GM18511 (cell line): ENCODE measurements at regions not wholly inside any gene's neighbourhood (a gene's known extent, or its start where the extent isn't known, plus 50 kb on each side); places are given as distances from the start of the nearest gene placed in this dataset.
"Not testable (repeated sequence)": the region's sequence is repeated elsewhere in the genome, so short reads cannot be mapped to it uniquely, and the experiment has no call there.

Experiments used
- ATAC-seq: cut with Tn5 transposase; IDR thresholded peaks from one replicate; pipeline ENCODE4 v1.9.1; 2021; ENCODE audit warnings: mild to moderate bottlenecking, moderate library complexity; ENCODE audit not compliant: unreplicated experiment

DNA sequence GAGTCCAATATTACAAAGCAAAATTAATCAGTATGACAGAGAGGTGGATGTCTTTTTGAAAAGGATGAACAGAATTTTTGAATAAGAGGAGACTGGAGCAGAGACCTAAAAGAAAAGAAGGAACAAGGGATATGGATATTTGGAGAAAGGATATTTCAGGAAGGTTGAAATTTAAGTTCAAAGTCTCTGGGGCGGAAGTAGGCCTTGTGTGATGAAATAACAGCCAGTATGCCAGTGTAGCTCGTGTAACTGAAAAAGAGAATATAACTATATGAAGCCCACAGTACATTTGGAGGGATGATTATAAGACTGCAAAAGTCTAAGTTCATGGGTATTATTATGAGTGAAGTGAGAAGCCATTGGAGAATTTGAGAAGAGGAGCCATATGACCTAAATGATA is 766.7 kb downstream of the GBE1 start:
- ATAC-seq = no peak

DNA sequence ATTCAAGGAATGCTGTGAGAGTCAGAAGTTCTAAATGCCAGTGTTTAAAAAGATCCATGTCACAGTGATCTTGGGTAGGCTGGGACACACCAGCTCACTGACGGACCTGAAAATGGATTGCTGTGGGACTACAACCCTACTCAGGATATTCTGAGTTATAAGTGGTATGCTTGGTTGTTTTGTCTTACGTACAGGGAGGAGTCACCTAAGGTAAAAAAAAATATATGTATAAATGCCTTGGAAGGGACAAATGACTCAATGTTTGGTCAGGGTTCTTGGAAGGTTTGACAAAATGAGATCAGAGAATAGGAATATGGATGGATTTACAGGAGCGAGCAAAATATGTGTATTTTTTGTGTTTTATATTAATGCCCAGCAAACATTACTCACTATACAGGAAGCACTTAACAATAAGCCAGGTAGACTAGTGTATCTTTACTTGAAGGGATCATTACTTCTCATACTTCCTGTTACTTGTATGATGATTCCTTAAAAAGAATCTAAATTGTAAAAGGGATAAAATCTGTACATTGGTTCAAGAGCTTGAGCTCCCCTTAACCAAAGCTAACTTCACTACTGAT is 767.3 kb downstream of the GBE1 start:
- no peak for ATAC-seq

DNA sequence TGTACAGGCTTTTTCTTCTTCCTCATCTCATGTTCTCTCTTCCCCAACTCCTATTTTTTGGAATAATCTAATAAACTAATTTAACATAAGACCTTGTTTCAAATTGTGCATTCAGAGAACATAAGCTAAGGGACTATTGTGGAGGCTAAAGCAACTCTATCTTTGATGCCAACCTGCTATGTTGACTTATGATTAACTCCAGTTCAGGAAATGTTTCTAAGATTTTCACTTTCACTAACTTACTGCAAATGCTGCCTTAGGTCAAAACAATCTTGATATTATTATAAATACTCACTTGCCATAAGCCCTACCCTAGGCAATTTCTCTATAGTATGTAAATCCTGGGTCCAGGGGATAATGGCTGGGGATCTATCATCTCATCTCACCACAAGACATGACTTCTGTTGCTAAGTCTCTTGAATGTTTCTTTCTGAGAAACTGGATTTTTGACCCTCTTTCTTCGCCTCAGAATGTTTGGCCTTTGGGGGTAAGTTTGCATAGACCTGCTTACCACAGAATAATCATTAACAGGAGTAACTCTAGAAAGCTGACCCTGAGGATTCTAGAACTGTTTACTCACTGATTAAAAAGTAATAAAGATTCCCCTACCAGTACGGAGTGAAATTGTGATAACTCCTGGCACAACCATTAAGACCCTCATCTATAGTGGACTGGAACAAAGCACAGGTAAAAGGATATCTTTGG is 768.1 kb downstream of the GBE1 start:
- ATAC-seq = peak; percentile 78

DNA sequence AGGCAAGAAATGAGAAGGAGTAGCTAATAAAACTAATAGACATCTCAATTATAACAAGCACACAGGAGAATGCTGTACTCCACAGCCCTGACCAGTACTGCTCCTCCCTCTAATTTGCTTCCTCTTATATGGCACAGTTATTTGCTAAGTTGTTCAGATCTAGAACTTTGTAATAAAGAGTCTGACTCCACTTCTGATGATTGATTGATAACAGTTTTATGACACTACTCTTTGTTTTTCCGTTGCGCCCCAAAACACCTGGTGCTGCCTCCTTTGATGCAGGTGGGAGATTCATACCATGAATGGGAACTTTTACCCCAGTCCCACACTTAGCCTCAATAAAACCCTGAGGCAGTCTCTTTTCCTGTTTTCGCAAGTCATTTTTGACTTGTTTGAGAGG is 777.7 kb downstream of the GBE1 start:
- ATAC-seq = no peak

DNA sequence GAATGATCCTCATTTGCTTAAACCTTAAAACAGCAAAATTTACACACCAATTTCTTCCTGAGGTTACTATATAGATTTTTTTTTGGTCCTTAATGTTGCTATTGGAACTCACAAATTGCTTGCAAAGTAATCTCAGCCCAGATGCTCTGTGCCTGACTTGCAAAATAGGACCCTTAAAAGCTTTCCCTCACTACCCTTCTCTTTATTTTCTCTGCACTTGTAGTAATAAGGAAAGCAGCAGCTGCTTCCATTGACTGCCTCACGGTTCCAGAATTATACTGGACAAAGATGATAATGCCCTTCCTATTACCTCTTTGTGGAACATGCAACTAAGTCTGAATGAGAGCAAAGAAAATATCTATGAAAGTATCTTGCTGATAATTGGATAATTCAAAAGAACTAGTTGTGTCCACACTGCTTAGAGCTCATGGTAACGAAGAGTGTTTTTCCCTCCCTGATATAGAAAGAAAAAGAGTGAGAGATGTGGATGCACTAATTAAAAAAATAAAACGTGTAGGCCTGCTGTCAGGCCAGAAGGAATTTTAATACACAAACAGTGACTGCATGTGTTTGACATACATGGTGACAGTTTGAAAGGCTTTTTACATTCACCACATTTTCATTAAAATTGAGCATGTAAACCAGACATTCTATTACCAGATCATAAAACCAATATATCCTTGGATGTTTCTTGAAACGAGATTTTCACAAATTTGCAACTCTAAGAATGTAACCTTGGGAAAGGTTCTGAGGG is 783.1 kb downstream of the GBE1 start:
- ATAC-seq = no peak

DNA sequence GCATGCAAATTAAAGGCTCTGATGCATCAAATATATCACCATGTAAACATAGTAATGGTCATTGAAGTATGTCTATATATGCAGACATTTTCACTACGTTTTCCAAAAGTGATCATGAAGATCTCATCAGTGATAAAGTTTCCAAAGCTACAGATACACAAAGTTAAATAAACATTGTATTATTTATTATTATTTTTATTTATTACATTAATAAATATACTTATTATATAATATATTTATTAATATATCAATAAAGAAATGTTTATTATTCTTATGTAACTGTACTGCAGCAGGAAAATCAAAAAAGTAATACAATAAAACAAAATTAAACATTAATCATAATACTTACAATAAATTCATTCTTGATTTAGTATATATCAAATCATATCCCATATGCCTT is 791.2 kb downstream of the GBE1 start:
- ATAC-seq = no peak

DNA sequence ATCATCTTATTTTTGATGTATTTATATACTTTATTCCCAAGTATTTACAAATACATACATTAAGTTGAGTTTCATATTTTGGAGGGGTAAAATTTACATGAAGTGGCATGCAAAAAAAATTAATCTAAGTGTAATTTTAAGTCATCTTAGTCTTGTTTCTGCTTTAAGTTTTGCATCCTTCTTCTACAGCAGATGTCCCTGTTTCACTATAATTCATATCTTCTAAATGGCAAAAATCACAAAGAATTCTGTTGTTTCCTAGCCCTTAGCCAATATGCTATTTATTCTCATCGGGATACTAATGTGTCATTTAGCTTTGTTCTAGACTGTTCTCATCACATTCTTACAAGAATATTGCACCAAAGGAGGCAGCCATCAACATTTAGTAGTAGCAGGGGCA is 831.9 kb downstream of the GBE1 start:
- ATAC-seq = no peak

DNA sequence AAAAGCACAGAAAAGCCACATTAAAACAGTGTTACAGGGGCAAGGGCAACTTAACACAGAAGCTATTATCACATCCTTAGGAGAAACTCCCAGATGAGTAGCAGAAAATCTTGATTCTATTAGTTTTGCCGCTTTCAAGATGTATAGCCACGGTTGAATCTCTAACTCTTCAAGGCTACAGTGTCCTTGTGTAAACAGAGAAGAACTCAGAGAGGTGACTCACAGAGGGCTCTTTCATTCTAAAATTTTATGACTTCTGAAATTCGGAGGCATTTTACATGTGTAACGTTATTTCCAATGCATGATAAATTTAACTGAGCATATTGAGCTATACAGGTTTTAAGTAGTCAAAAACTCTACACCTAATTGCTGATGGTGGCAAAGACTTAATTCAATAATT is 846.6 kb downstream of the GBE1 start:
- no peak for ATAC-seq

DNA sequence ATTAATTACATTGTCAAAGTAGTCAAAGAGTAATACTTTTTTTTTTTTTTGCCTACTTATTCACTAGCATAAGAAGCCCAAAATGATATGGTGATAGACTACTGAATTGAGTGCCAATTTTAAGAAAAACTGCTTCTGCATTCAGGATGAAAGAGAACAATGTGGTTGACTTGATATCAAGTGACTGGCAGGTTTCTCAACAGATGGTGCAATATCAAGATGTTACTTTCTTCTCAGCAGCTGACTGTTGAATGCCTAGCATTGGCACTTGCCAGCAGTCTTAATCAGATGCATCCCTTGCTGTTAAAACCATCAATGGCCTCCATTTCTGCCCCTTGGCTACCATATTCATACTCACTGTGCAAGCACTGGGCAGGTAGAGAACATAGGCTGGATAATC is 863.2 kb downstream of the GBE1 start:
- no peak for ATAC-seq

DNA sequence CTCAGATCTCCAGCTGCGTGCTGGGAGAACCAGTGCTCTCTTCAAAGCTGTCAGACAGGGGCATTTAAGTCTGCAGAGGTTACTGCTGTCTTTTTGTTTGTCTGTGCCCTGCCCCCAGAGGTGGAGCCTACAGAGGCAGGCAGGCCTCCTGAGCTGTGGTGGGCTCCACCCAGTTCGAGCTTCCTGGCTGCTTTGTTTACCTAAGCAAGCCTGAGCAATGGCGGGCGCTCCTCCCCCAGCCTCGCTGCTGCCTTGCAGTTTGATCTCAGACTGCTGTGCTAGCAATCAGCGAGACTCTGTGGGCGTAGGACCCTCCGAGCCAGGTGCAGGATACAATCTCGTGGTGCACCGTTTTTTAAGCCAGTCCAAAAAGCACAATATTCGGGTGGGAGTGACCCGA is 864.4 kb downstream of the GBE1 start:
- not testable (repeated sequence) for ATAC-seq

DNA sequence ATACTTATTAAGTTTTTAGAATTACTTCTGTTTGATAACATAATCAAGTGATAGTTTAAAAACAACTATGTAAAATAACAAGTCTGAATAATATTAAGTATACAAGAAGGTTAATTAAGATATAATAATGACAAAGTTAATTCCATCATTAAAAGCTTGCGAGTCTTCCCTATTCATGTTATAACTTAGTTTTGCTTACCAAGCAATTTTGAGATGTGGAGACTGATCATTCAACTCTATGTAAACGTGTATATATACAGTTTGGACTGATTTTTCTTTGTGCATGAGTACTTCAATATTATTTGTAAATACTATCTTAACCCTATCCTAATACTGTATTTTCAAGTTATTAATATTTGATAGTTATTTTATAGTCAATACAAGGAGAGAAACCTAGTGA is 870.9 kb downstream of the GBE1 start:
- ATAC-seq = no peak

DNA sequence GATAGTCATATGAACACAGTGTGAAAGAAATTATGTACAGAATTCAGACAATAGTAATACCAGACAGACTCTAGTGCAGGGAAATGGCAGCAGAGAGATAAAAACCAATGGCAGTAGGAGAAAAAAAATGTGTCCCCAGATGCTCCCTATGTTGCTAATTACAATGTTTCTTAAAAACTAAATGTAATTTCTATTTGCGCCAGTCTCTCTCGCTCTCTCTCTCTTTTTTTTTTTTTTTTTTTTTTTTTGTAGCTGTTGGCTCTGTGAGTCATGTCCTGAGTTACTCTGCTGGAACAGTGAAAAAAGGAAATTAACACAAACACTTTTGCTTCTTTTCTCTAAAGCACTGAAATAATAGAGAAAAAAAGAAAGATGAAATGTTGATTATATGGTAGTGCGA is 871.9 kb downstream of the GBE1 start:
- no peak for ATAC-seq

DNA sequence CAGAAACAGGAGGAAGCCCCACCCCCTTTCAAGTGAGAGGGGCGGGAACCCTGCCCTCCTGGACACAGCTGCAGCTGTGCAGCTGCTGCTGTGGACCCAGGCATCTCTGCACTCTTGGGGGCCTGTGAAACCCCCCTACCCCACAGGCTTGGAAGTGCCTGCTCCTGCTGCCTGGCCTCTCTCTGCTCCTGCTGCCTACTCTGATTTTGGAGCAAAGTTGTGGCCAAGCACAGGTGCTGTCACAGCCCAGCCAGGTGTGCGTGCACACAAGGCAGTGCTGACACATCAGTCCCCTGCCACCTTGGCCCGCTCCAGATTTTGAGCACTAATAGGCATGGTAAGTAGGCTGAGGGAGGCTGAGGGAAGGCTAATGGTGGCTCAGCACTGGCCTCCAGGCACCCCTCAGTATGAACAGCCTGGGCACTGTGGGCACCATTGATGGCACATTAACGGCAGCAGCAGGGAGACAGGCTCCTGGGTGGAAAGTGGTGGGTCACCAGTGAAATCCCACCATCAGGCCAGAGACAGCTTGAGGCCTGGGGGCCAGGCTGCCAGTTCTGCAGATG is 890.9 kb downstream of the GBE1 start:
- ATAC-seq = no peak

DNA sequence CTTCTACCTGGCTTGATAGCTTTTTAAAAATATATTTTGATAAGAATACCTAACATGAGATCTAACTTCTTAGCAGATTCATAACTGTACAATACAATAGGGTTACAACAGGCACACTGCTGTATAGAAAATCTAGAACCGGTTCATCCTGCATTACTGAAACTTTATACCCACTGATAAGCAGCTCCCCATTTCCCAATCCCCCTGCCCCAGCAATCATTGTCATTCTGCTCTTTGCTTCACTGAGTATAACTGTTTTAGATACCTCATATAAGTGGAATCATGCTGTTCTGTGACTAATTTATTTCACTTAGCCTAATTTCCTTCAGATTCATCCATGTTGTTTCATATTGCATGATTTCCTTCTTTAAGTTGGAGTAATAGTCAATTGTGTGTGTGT is 906.0 kb downstream of the GBE1 start:
- no peak for ATAC-seq

DNA sequence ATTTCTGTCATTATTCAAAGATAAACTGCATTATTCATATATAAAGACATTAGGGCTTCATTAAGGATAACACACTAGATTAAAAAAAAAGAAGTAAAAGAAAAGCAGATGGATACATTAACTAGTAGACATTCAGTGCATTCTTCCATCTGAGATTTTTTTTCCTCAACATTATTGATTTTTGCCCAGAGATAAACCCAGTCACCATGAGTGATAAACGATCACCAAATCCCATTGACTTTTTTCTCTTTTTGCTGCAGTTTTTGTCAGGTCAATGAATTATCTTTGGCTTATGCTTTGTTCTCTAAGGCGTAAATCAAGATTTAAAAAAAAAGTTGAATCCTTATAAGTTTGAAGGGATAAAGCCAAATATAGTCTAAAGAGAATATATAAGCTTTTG is 925.0 kb downstream of the GBE1 start:
- ATAC-seq = no peak

DNA sequence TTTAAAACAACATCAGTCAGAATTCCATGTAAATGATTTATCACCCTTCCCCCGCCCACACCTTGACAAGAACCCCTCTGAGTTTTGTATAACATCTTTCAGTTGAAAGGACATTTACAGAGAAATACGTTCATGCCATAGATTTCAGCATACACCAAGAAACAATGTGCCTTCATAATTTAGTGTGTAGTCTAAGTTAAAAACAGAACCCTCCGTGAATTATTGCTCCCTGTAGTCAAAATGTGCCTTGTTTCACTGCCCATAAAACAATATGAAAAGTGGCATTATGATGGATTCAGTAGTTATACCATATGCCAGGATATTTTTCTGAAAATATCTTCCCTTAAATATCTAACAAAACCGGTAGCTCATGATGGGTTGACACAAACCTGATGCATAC is 953.9 kb downstream of the GBE1 start:
- ATAC-seq = no peak

DNA sequence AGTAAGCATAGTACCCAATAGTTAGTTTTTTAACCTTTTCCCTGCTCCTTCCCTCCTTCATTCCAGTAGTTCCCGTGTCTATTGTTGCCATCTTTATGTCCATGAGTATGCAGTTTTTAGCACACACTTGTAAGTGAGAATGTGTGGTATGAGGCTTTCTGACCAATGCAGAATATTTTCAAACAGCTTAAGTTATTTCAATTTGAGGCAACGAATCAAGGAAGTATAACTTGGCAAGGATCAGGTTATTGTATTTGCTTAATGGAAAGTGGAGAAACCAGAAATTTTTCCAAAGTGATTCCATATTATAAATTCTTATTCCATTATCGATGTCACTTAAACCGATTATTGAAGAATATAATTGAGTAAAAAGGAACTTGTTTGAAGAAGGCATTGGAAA is 954.8 kb downstream of the GBE1 start:
- ATAC-seq = no peak

DNA sequence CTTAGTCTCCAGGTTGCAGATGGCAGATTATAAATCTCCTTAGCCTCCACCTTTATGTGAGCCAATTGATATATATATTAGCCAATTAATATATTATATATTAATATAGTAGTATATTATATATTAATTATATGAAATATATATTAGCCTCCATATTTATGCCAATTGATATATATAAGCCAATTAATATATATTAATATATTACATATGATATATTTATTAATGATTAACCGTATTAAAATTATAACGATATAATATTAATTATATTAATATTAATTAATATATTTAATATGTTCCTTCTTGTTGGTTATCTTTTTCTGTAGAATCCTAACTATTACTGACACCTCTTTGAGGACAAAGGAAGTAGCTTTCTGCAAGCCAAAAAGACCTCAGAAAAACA is 972.5 kb downstream of the GBE1 start:
- no peak for ATAC-seq

DNA sequence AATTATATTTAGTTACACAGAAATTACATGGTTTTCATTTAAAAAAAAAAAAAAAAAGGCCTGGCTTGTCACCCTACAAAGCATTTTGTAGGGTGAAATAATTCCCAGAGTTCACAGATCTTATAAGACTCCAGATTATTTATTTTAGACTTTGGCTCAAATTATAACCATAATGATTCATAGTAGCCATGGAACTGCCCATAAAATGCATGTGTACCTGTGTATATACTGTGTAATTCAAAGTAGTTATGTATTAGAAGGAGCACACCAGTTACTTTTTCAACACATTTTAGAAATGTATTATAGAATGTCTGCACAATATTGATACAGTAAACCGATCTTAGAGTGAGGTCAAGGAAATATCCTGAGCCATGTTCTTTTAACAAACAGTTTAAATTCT is 975.6 kb downstream of the GBE1 start:
- no peak for ATAC-seq

DNA sequence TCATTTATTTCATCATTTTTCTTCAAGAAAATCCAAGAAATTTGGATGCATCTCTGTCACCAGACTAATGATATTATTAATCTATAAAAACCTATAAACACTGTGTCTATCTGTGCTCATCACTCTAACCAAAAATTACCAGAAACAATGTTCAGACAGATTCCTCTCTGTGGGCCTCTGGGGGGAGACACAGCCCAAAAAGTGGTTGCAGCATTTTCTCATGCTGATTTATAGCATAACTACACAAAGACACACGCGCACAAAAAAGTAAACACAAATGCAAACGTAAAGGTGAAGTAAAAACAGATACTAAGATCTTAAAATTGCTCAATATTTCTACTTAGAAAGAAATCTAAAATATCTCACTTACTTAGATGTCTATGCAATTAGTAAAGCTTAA is 976.0 kb downstream of the GBE1 start:
- ATAC-seq = no peak

DNA sequence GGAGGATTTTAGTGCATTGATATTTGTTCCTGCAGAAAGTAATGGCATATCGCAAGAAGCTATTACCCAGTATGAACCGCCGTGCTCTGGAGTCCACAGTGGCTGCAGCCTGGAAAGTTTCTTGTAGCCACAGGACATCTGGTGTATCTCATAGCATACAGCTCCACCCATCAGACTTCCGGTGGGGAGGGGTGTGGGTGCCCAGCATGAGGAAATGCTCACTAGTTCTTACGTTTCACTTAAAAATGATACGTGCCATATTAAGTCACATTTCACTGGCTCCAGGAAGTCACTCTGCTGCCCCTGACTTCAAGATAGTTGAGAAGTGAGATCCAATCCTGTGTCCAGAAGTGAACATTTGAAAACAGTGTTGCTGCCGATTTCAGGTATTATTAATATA is 990.4 kb downstream of the GBE1 start:
- no peak for ATAC-seq
